ENCODE measurements at regions not wholly inside any gene's neighbourhood (a gene's known extent, or its start where the extent isn't known, plus 50 kb on each side); places are given as distances from the start of the nearest gene placed in this dataset.

- TF ChIP-seq CTCF (IDR thresholded peaks at IDR 0.05) (no peak), POLR2A (IDR thresholded peaks at IDR 0.05) (no peak), POLR2AphosphoS5 (IDR thresholded peaks at IDR 0.05) (no peak), EP300 (IDR thresholded peaks at IDR 0.05) (no peak)
Observed at GRCh38 chr13:106329941-106330340, 205.5 kb downstream of the EFNB2 start.
